Loucy (cell line): ENCODE measurements at regions not wholly inside any gene's neighbourhood (a gene's known extent, or its start where the extent isn't known, plus 50 kb on each side); places are given as distances from the start of the nearest gene placed in this dataset.

Experiments used
- H2AFZ ChIP-seq: fragments of 200-600 bp; sonication (generic); 2 replicates; pipeline ENCODE4 v1.6.0; 2016; ENCODE audit warnings: antibody characterized with exemption, mild to moderate bottlenecking, low read length, moderate library complexity
- H3F3A ChIP-seq: fragments of 200-600 bp; 2 replicates; pipeline ENCODE4 v1.6.0; 2016; ENCODE audit warnings: antibody characterized with exemption, low read depth, mild to moderate bottlenecking
- H3K27me3 ChIP-seq: fragments of 200-600 bp; sonication (generic); 2 replicates; pipeline ENCODE4 v1.6.1; 2014; ENCODE audit warnings: low read length, mild to moderate bottlenecking; ENCODE audit not compliant: insufficient read depth, poor library complexity, severe bottlenecking
- H3K36me3 ChIP-seq: fragments of 200-600 bp; sonication (generic); 2 replicates; pipeline ENCODE4 v1.6.1; 2016; ENCODE audit warnings: low read length; ENCODE audit not compliant: insufficient read depth
- H3K4me1 ChIP-seq: fragments of 200-600 bp; sonication (generic); 2 replicates; pipeline ENCODE4 v1.5.1; 2014; ENCODE audit warnings: low read length, mild to moderate bottlenecking; ENCODE audit not compliant: insufficient read depth, poor library complexity, severe bottlenecking
- H3K4me2 ChIP-seq: fragments of 200-600 bp; sonication (generic); 2 replicates; pipeline ENCODE4 v1.6.0; 2014; ENCODE audit warnings: antibody characterized with exemption, low read length, low read depth, mild to moderate bottlenecking; ENCODE audit not compliant: poor library complexity, severe bottlenecking
- H3K4me3 ChIP-seq: fragments of 200-600 bp; sonication (generic); 2 replicates; pipeline ENCODE4 v1.5.1; 2014; ENCODE audit warnings: low read length, mild to moderate bottlenecking, mixed read lengths; ENCODE audit not compliant: poor library complexity, severe bottlenecking
- H3K79me2 ChIP-seq: fragments of 200-600 bp; sonication (generic); 2 replicates; pipeline ENCODE4 v1.6.1; 2014; ENCODE audit warnings: low read length; ENCODE audit not compliant: insufficient read depth
- H3K9ac ChIP-seq: fragments of 200-600 bp; sonication (generic); 2 replicates; pipeline ENCODE4 v1.6.0; 2014; ENCODE audit warnings: mild to moderate bottlenecking, low read depth, low read length, moderate library complexity; ENCODE audit not compliant: poor library complexity, severe bottlenecking
- H3K9me2 ChIP-seq: fragments of 200-600 bp; sonication (generic); replicated peaks from 2 replicates; pipeline ENCODE4 v1.6.1; 2016; ENCODE audit warnings: low read depth, low read length, mixed read lengths
- H3K9me3 ChIP-seq: fragments of 200-600 bp; sonication (generic); 2 replicates; pipeline ENCODE4 v1.6.1; 2014; ENCODE audit warnings: mild to moderate bottlenecking, antibody characterized with exemption, low read length, low read depth; ENCODE audit not compliant: insufficient read depth
- H4K20me1 ChIP-seq: fragments of 200-600 bp; sonication (generic); 2 replicates; pipeline ENCODE4 v1.6.0; 2014; ENCODE audit warnings: antibody characterized with exemption, low read length, mild to moderate bottlenecking; ENCODE audit not compliant: insufficient read depth, poor library complexity, severe bottlenecking
- EZH2phosphoT487 ChIP-seq: fragments of 200-600 bp; IDR thresholded peaks from 2 replicates; pipeline ENCODE4 v1.6.1; 2018; ENCODE audit warnings: antibody characterized with exemption, mild to moderate bottlenecking, moderate library complexity, borderline replicate concordance
- TF ChIP-seq, protein P1 (sequence below): fragments of 200-600 bp; sonication (generic); conservative IDR thresholded peaks from 2 replicates; pipeline ENCODE4 v1.5.1; 2014; ENCODE audit warnings: mild to moderate bottlenecking, antibody characterized with exemption, low read length

DNA sequence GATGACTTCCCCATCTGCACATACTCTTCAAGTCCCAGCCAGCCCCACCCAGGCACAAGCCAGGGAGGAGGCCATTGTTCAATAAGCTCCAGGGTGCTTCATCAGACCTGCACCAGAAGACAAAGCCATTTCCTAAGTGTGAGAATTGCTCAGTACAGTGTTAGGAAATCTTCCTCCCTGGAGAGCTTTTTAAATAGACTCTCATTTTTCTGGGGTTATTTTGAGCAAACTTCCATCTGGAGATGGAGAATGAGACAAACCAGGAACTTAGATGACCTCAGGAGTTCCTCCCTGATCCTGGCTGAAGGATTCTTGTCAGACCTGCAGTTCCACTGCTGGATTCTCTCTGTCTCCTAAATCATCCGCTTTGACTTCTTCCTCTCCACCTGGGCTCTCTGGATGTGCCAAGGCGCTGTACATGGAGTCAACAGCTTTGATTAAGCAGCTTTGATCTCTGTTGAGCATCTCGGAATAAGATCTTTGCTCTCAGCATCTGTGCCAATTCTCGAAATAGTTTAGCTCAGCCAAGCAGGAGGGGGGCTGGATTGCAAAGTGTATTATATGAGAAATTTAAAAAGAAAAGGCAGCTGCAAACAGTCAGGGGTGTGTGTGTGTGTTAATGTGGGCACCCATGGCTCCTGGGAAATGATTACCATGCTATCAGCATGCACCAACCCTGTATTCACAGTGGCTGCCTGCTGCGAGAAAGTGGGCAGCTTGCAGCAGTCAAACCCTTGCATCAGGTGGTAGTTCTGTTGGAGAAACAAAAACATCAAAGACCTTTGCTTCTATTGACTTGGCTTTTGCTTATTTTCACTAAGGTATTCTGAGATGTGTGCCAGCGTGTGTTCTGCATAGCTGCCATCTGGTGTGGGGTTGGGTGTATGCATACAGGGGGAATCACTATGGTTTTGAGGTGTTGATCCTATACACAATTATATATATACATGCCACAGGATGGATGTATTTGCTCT, 70.2 kb upstream of the NAV2 start:
- H3K4me3 ChIP-seq = no peak overlapping the region
- no peaks in the 10 kb centered on the region for H3K27me3 ChIP-seq
- H3K4me1 ChIP-seq = peaks cover 23% of the 10 kb centered on the region
- H3K9me2 ChIP-seq = no peaks in the 10 kb centered on the region
- no peak overlapping the region for H3K9ac ChIP-seq
- H3K9me3 ChIP-seq = no peaks in the 10 kb centered on the region
- no peak for TF ChIP-seq EZH2phosphoT487
- TF ChIP-seq, protein P1, sequence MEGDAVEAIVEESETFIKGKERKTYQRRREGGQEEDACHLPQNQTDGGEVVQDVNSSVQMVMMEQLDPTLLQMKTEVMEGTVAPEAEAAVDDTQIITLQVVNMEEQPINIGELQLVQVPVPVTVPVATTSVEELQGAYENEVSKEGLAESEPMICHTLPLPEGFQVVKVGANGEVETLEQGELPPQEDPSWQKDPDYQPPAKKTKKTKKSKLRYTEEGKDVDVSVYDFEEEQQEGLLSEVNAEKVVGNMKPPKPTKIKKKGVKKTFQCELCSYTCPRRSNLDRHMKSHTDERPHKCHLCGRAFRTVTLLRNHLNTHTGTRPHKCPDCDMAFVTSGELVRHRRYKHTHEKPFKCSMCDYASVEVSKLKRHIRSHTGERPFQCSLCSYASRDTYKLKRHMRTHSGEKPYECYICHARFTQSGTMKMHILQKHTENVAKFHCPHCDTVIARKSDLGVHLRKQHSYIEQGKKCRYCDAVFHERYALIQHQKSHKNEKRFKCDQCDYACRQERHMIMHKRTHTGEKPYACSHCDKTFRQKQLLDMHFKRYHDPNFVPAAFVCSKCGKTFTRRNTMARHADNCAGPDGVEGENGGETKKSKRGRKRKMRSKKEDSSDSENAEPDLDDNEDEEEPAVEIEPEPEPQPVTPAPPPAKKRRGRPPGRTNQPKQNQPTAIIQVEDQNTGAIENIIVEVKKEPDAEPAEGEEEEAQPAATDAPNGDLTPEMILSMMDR = no peak
- H3K36me3 ChIP-seq = no peaks in the 10 kb centered on the region
- H3K79me2 ChIP-seq = no peaks in the 10 kb centered on the region
- H3K4me2 ChIP-seq = no peak overlapping the region
- no peaks in the 10 kb centered on the region for H4K20me1 ChIP-seq
- H3F3A ChIP-seq = no peaks in the 10 kb centered on the region
- no peak overlapping the region for H2AFZ ChIP-seq

DNA sequence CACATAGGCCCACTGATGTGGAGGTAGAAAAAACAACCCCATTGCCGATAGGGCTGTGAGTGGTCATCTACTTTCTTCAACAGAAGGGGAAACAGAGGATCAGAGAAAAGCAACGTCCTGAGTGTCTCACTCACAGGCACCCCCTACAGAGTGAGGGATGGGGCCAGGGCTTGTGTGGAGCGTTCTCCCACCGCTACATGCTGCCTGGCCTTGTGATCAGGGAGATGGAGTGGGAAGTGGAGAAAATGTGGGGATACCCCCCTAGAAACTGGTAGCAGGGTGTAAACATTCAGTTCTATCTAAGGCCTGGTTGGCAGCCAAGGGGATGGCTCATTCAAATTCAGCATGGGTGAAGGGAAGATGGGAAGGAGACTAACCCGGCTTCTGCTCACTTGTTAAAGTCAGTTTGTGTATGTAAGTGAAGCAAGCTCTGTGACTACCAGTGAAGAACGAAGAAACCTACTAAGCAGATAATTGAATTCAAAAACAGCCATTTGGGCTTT, 73.0 kb upstream of the NAV2 start:
- Histone ChIP-seq H3K4me2 (no peak overlapping the region), H3K36me3 (no peaks in the 10 kb centered on the region), H3K27me3 (no peaks in the 10 kb centered on the region), H3K9me3 (no peaks in the 10 kb centered on the region), H3K9me2 (no peaks in the 10 kb centered on the region), H3K4me1 (peaks cover 28% of the 10 kb centered on the region), H3K79me2 (no peaks in the 10 kb centered on the region), H3K4me3 (no peak overlapping the region), H4K20me1 (no peaks in the 10 kb centered on the region), H2AFZ (no peak overlapping the region), H3F3A (peaks cover 11% of the 10 kb centered on the region), H3K9ac (no peak overlapping the region)
- no peak for TF ChIP-seq EZH2phosphoT487
- TF ChIP-seq, protein P1 = no peak

DNA sequence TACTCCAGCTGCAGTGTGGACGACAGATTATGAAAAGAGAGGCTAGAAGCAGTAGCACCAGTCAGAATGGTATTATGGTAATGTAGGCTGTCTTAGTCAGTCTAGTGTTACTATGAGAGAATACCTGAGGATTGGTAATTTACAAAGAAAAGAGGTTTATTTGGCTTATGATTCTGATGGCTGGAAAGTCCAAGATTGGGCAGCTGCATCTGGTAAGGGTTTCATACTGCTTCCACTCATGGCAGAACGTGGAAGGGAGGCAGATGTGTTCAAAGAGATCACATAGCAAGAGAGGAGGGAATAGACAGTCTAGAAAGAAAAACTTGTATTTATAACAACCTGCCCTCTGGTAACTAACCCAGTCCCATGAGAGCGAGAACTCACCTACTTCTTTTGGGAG, 77.3 kb upstream of the NAV2 start:
- Histone ChIP-seq H3K4me1 (peaks cover 43% of the 10 kb centered on the region), H3K79me2 (no peaks in the 10 kb centered on the region), H2AFZ (no peak overlapping the region), H3K36me3 (no peaks in the 10 kb centered on the region), H3K27me3 (no peaks in the 10 kb centered on the region), H3K9me3 (no peaks in the 10 kb centered on the region), H4K20me1 (no peaks in the 10 kb centered on the region), H3K4me2 (peak overlapping the region; percentile 64), H3K9me2 (no peaks in the 10 kb centered on the region), H3F3A (peaks cover 15% of the 10 kb centered on the region), H3K4me3 (peak overlapping the region; percentile 25), H3K9ac (no peak overlapping the region)
- TF ChIP-seq EZH2phosphoT487 = no peak
- TF ChIP-seq, protein P1 = no peak
